ENCODE measurements at regions not wholly inside any gene's neighbourhood (a gene's known extent, or its start where the extent isn't known, plus 50 kb on each side); places are given as distances from the start of the nearest gene placed in this dataset.

GRCh38 chr1:29439615-29440014, 203.3 kb downstream of the PTPRU start (continued):
- TF ChIP-seq, protein P1, sequence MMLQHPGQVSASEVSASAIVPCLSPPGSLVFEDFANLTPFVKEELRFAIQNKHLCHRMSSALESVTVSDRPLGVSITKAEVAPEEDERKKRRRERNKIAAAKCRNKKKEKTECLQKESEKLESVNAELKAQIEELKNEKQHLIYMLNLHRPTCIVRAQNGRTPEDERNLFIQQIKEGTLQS (IDR thresholded peaks at IDR 0.05) = no peak
- no peak for TF ChIP-seq POLR2AphosphoS5 (IDR thresholded peaks at IDR 0.05; ENCODE audit: low read depth, low read length)
- TF ChIP-seq RAD21 (IDR thresholded peaks at IDR 0.05; ENCODE audit: low read depth) = no peak

GRCh38 chr1:29438991-29439390, 202.7 kb downstream of the PTPRU start:
- ChIA-PET RAD21 (ENCODE audit: low non-redundant PET in 1 of 2, low total read pairs in 2 of 2, uncharacterized antibody in 2 of 2, unreplicated experiment in 2 of 2) (no interaction called here), CTCF (no interaction called here), POLR2A (no interaction called here)
- Histone ChIP-seq H3K79me2 (ENCODE audit: insufficient read depth, low read length) (no peaks in the 10 kb centered on the region), H3K9me3 (ENCODE audit: control insufficient read depth in 1 of 2, insufficient read depth in 1 of 2, low read depth in 1 of 2, low read length in 2 of 2) (no peaks in the 10 kb centered on the region), H2AFZ (ENCODE audit: low read depth, low read length, poor library complexity, severe bottlenecking) (no peak overlapping the region), H3K27me3 (ENCODE audit: insufficient read depth, low read length) (peaks cover 78% of the 10 kb centered on the region), H3K9me2 (ENCODE audit: insufficient read depth) (no peaks in the 10 kb centered on the region), H4K20me1 (ENCODE audit: insufficient read depth) (no peaks in the 10 kb centered on the region), H3K4me2 (ENCODE audit: low read length) (no peak overlapping the region), H3K27ac (ENCODE audit: low read depth, low read length) (no peak overlapping the region), H3K9ac (ENCODE audit: low read length) (no peak overlapping the region), H3K4me1 (ENCODE audit: control insufficient read depth in 1 of 2, insufficient read depth in 2 of 2, low read length in 2 of 2) (peaks cover 0 to 5% of the 10 kb centered on the region in 2 experiments; a peak in 2 of 4 replicates), H3K4me3 (replicated peaks in 1 of 2; ENCODE audit: low read depth in 1 of 2, low read length in 2 of 2) (no peak overlapping the region), H3K36me3 (ENCODE audit: control insufficient read depth in 1 of 2, insufficient read depth in 2 of 2, low read length in 2 of 2) (no peaks in the 10 kb centered on the region)
- no TSS peak for BruUV-seq (replicated peaks)
- DNase-seq (ENCODE audit: low read depth, low spot score) = no peak
- intact Hi-C loops (cut with micrococcal nuclease) = no loop called here
- no peak for ATAC-seq
- TF ChIP-seq JUND (IDR thresholded peaks at IDR 0.05) = no peak
- no peak for TF ChIP-seq SRF (IDR thresholded peaks at IDR 0.05; ENCODE audit: low read depth)
- TF ChIP-seq, protein P2, sequence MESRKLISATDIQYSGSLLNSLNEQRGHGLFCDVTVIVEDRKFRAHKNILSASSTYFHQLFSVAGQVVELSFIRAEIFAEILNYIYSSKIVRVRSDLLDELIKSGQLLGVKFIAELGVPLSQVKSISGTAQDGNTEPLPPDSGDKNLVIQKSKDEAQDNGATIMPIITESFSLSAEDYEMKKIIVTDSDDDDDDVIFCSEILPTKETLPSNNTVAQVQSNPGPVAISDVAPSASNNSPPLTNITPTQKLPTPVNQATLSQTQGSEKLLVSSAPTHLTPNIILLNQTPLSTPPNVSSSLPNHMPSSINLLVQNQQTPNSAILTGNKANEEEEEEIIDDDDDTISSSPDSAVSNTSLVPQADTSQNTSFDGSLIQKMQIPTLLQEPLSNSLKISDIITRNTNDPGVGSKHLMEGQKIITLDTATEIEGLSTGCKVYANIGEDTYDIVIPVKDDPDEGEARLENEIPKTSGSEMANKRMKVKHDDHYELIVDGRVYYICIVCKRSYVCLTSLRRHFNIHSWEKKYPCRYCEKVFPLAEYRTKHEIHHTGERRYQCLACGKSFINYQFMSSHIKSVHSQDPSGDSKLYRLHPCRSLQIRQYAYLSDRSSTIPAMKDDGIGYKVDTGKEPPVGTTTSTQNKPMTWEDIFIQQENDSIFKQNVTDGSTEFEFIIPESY (IDR thresholded peaks at IDR 0.05; ENCODE audit: extremely low read depth, insufficient replicate concordance, low read length) = no peak
- no peak for TF ChIP-seq POLR2AphosphoS5 (IDR thresholded peaks at IDR 0.05; ENCODE audit: low read depth, low read length)
- TF ChIP-seq FOSL1 (IDR thresholded peaks at IDR 0.05; ENCODE audit: low read depth) = no peak
- TF ChIP-seq CEBPB (IDR thresholded peaks at IDR 0.05; ENCODE audit: low read depth) = no peak
- TF ChIP-seq EZH2 (IDR thresholded peaks at IDR 0.05) = no peak
- no peak for TF ChIP-seq ZNF274 (IDR thresholded peaks at IDR 0.05; ENCODE audit: low read depth, low read length)
- TF ChIP-seq EZH2phosphoT487 (IDR thresholded peaks at IDR 0.05; ENCODE audit: borderline replicate concordance) = no peak
- TF ChIP-seq, protein P3, sequence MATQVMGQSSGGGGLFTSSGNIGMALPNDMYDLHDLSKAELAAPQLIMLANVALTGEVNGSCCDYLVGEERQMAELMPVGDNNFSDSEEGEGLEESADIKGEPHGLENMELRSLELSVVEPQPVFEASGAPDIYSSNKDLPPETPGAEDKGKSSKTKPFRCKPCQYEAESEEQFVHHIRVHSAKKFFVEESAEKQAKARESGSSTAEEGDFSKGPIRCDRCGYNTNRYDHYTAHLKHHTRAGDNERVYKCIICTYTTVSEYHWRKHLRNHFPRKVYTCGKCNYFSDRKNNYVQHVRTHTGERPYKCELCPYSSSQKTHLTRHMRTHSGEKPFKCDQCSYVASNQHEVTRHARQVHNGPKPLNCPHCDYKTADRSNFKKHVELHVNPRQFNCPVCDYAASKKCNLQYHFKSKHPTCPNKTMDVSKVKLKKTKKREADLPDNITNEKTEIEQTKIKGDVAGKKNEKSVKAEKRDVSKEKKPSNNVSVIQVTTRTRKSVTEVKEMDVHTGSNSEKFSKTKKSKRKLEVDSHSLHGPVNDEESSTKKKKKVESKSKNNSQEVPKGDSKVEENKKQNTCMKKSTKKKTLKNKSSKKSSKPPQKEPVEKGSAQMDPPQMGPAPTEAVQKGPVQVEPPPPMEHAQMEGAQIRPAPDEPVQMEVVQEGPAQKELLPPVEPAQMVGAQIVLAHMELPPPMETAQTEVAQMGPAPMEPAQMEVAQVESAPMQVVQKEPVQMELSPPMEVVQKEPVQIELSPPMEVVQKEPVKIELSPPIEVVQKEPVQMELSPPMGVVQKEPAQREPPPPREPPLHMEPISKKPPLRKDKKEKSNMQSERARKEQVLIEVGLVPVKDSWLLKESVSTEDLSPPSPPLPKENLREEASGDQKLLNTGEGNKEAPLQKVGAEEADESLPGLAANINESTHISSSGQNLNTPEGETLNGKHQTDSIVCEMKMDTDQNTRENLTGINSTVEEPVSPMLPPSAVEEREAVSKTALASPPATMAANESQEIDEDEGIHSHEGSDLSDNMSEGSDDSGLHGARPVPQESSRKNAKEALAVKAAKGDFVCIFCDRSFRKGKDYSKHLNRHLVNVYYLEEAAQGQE (IDR thresholded peaks at IDR 0.05; ENCODE audit: low read depth) = no peak
- TF ChIP-seq CBX3 (IDR thresholded peaks at IDR 0.05; ENCODE audit: low read depth) = no peak
- TF ChIP-seq ZFX (IDR thresholded peaks at IDR 0.05) = no peak
- no peak for TF ChIP-seq EGR1 (IDR thresholded peaks at IDR 0.05; ENCODE audit: low read depth)

Measured in HCT116 (cell line).